Activated CD4-positive, alpha-beta T cell treated with anti-CD3 and anti-CD28 coated beads, Interleukin-2, Interleukin-6, amounts not matched to agents 100 ng/mL and 50 ng/mL, durations not matched to agents 16 hours and 8 hours (primary cell): ENCODE measurements at regions not wholly inside any gene's neighbourhood (a gene's known extent, or its start where the extent isn't known, plus 50 kb on each side); places are given as distances from the start of the nearest gene placed in this dataset.
A peak's percentile ranks its signal among the peaks of the same experiment; 100 is the strongest.

ENCODE experiments used
- DNase-seq: peaks from one replicate; pipeline ENCODE4 v3.0.0-alpha.2; 2020

DNA sequence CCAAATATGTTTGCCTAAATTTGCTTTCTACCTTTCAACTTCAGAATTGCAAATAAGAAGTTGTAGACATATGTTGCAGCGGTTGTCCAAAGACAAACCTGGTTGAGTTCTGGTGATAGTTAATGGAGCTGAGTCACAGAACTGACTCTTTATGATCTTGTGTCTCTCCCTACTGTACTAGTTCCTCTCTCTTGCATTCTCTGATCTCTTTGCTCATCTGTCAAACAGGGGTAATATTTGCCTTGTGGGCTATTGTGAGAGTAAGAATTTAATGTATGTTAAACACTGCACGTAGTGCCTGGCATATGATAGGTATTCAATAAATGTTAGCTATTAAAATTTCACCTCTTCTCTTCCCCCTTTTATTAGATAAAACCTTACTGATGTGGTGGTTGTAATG is 283.5 kb upstream of the RGS6 start:
- DNase-seq, result no peak

DNA sequence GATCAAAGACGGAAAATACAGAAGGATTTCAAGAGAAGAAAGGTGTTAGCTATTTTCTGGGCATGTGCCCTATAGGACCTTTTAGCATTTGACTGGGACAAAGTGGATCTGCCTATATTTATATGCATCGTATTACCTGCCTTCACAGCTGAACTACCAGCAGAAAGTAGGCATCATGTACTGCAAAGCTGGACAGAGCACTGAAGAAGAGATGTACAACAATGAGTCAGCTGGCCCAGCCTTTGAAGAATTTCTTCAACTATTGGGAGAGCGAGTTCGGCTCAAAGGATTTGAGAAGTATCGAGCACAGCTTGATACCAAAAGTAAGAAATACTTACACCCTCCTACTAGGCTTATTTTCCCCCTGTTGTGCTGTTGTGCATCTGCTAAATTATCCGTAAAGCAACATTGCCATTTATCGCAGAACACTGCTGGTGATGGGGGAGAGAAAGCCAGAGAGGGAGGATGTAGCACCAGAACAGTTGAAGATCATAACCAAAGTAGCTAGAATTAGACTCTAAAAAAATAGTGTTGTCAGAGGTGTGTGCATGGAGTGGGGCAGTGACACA is 282.0 kb upstream of the RGS6 start:
- no peak for DNase-seq

DNA sequence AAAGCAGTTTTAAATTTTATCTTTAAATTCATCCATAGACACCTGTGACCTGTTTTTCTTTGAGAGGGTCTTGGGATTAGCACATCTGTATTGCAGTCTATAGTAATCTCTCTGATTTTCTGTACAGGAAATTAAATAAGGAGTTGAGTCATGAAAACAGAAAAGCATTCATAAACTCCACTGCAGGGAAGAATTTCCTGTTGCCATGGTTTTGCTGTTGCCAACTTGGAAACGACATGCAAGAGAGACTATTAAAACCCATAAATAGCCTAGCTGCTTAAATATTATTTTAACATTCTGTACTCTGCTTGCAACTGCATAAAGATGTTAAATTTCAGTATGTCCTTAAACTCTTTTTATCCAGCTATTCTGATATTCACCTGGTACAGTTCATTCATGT is 281.0 kb upstream of the RGS6 start:
- no peak for DNase-seq

DNA sequence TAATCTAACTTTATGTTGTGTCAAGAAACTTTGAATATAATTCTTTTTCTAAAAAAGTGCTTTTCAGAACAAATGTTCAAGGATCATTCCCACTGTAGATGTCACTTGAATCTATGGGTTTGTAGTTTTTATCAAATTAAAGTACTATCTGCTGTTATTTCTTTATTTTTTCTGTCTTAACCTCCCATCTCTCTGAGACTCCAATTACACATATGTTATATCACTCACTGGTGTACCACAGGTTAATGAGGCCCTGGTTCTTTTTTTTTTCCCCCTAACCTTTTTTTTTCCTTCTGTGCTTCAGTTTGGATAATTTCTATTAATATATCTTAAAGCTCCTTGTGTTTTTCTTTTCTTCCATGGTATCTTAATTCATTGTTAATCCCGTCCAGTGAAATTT is 279.9 kb upstream of the RGS6 start:
- DNase-seq, result no peak

DNA sequence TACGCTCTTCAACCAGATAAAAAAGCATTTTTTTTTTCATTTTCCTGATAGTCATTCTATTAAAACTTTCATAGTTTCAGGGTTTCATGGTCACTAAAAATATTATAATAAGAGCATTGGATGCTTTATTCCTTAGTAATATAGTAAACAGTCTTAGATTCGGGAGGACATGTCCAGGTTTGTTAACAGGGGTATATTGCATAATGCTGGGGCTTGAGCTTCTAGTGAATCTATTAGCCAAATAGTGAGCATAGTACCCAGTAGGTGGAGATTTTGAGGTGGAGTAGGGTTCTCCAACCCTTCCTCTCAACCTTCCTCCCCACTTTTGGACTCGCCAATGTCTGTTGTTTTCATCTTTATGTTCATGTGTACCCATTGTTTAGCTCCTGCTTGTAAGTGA is 277.4 kb upstream of the RGS6 start:
- DNase-seq, result no peak

DNA sequence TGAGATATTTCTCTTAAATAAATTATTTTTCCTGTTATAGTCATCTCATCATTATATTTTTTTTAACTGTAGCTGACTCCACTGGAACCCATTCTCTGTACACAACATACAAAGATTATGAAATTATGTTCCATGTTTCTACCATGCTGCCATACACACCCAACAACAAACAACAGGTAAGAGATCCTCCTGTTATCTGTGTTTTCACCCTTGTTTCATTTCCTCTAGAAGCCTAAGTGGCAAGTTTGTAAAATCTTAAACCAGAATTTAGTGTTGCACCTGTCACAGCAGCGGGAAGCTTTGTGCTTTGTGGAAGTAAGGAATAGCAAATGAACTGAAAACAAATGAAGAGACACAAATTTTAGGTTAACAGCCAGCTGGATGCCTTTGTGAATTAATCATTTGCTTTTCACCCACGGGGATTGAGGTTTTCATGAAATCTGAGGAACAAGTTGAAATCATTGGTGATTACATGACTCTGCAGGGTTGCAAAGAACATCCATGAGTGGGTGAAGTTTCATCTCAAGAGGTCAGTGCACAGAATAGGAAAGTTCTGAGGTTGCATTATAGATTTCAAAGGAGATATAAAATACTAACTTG is 273.9 kb upstream of the RGS6 start:
- DNase-seq, result peak; percentile 4

DNA sequence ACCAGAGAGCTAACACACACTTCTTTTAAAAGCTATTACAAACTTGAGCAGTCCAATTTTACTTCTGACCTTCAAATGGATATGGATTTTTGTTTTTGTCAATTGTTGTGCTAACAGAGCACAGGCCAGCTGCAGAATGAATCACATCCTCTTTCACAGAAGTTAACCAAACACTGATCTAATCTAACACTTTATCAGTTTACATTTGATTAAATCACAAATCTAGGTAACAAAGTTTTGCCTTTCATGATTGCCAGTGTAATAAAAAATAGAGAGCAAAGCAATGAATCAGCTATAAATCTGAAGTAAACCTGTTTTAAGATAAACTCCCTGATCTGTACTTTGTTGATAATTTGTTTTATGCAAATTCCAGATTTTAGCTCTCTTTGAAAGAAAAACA is 273.1 kb upstream of the RGS6 start:
- DNase-seq, result peak; percentile 26

DNA sequence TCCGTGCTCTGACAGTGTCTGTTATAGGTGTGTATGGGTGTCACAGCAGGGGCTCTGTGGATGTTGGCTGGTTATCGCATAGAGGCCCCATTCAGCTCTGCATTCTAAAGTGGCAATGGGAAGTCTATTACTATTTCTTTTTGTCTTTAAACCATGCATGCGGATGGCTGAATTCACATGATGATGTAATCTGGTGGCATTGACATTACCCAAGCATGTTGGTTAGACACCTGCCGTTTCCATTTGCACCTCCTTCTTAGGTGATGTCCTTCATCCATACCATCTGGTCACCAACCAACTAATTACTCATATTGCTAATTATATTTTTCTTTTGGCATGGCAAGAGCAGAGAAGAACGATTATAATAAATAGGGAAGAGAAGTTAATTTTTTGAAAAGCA is 270.8 kb upstream of the RGS6 start:
- no peak for DNase-seq

DNA sequence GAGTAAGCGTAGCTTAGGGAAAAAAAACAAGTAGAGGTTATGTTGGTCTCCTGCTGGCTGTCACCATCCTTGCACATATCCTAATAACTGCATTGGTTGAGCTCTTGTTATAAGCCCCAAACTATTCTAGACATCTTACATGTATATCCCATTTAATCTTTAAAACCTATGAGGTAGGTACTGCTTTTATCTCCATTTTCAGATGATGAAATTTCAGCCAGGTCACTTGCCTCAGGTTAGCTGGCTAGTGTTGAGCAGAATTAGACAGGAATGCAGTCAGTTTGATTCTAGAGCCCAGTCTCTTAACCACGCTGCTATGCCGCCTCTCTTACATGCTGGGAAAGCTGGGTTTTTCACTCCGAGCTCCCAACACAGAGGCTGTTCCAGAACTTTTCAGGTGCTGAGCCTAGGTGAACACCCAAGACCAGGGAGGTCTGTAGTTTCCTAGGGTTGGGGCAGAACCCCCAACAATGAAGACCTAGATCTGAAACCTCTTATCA is 269.9 kb upstream of the RGS6 start:
- DNase-seq, result no peak

DNA sequence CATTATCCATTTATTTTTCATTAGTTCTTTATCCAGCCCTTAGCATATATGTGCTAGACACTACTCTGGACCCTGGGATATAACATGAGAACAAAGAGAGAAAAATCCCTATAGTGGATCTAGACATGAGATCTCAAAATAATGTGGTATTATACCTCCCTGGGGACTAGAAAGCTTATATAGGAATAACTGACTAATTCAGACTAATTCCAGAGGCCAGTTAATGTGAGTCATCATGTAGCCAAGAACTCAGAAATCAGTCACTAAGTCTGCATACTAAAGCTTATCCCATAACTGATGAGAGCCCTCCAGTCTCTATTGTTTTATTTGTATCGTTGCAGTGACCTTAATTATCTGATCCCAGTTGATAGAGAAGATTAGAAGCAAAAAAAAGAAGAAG is 267.1 kb upstream of the RGS6 start:
- no peak for DNase-seq

DNA sequence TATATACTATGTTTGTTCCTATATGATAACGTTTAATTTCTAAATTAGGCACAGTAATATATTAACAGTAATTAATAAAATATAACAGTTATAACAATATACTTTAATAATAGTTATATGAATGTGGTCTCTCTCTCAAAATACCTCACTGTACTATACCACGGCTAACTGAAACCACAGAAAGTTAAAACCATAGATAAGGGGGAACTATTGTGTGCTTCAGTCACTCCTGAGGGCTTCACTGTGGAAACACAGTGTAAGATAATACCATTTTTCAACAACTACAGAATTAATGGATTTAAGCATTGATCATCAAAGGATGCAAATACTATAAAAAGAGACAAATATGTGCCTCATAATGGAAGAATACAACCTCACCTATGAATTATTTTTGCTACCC is 266.4 kb upstream of the RGS6 start:
- no peak for DNase-seq

DNA sequence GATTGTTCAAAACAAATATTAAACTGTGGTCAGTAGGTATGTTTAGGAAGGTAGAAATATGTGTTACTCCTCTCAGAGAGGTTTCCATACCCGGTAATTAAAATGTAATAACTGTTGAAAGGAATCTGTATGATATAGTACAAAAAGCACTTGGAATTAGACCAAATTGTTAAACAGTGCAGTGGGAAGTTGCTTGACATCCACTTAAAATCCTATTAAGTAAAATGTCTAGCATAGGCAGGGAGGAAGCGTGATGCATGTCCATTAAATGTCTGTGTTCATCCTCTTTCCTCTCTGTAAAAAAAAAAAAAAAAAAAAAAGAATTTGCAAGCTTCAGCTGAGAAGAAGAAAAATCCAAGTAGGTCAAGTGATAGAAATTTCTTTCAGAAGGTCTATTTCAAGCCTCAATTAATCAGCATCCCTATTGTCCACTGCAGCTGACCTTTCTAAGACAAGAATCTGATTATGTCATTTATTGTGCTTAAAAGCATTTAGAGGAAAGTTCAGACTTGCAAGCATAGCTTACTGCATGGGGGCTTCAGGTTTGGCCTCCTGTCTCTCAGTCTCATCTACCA is 265.6 kb upstream of the RGS6 start:
- DNase-seq, result no peak

DNA sequence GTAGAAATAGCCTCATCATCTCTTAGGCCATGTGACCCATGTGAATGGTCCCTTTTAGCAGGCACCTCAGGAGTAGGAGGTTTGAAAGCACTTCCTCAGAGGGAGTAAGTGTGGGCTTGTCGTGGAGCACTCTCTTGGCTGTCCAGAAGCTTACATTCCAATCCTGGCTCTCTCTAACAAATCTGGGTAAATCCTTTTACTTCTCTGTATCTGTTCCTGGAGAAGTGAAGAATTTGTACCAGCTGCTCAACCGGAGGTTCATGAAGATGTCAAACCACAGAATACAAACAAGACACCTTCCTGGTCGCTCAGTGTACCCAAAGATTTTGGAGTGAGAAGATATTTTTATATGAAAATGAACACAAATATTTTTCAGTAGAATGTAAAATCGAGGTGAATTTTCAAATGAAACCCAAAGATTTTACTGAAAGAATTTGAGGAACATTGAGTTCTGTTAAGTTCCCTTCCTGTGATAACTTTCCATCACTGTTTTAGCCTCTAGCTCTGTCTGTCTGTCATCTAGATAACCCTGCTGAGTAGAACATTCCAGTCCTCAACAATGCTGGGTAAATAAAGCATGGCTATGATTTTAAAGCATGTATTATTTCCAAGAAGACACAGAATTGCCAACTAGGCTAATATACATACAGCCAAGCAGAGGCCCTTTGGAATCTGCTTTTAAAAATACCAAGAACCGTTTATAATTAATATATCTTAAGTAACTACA is 263.9 kb upstream of the RGS6 start:
- no peak for DNase-seq

DNA sequence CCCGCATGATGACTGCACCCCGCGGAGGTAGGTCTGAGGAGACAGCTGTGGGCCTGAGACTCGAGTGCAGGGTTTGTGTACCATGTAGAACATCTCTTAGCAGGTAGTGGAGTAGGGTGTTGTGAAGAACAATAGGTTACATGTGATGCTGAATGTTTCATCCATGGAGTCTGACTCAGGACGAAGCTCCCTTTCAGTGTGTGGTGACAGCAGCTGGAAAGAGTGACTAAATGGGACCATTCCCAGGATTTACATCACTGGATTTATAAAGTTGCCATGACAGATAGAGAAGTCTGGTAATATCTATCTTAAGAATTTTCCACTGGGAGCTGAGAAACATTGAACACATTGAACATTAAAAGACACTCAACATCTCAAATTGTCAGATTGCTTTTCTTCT is 259.6 kb upstream of the RGS6 start:
- no peak for DNase-seq

DNA sequence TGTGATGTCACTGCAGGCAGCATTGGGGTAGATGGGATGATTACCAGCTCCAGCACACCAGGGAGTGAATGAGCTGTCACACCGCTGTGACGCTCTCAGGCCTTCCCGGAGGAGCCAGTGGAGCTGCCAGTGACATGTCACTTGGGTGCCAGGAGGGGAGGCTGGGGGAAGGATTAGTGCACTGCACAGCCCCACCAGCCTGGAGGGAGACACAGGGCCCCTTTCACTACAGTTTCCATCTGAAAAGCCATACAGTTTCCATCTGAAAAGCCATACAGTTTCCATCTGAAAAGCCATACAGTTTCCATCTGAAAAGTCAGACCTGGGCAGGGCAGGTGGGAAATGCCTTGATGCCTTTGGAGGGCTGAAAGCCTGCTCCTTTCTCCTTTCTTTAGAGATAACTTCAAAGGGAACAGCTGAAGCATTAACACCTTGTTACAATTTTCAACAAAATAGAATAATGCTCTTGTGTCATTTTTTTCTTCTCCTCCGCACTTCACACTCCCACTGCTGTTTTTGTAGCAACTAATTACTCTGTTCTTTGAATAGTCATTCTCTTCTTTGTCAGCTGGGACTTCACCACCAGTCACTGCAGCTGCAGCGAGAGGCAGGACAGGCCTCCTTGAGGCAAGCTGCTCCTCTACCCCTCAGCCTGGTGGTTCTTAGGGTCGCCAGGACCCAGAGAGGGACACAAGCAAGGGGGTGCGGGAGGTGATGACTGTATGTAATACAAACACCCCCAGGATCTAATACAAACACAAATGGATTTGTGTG is 256.9 kb upstream of the RGS6 start:
- DNase-seq, result no peak

DNA sequence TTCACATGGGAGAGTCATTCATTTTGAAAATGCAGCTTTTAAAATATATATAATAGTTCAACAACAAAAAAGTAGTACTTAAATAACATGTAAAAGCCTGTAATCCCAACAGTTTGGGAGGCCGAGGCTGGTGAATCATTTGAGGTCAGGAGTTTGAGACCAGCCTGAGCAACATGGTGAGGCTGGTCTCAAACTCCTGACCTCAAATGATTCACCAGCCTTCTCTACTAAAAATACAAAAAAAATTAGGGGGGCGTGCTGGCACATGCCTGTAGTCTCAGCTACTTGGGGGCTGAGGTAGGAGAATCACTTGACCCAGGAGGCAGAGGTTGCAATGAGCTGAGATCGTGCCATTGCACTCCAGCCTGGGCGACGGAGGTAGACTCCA is 256.3 kb upstream of the RGS6 start:
- no peak for DNase-seq

DNA sequence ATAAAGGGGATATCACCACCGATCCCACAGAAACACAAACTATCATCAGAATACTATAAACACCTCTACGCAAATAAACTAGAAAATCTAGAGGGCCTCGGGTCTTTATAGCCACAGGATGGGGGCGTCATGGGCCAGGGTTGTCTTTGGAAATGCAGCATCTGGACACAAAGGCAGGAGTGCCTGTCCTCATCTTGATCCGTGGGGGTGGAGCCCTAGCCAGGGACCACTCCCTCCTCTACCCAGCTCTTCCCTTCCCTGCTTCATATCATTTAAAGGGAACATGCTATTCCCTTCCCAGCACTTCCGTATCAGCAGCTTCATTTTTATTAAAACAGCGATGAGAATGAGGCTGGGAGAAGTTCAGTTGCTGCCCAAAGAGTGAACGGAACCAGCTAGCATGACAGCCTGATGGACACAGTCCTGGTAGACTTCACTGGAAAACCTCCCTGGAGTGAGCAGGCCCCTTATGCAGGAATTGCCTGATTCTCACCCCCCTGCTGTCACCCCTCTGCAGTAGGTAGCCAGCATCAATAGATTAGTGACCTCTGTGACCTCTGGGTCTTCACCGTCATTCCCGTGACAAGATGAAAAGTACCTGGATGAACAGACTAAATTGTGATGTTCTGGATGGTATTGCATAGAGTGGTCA is 251.4 kb upstream of the RGS6 start:
- DNase-seq, result no peak

DNA sequence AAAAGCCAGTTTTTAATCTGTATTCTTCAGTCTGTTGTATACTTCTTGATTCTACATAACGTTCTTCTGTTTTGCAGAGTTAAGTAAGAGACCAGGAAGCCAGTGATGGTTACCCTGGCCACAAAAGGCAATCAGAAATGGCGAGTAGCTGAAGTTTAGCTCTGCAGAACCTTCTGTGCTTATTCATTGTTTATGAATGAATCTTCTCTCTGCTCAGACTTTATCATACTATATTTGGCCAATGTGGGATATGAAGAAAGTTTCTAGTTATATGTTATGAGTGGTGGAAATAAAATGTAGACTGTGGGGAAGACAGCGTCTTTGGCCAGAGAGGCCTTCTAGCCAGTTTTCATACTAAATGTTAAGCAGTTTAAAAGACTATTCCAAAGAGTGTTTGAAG is 249.9 kb upstream of the RGS6 start:
- DNase-seq, result no peak

DNA sequence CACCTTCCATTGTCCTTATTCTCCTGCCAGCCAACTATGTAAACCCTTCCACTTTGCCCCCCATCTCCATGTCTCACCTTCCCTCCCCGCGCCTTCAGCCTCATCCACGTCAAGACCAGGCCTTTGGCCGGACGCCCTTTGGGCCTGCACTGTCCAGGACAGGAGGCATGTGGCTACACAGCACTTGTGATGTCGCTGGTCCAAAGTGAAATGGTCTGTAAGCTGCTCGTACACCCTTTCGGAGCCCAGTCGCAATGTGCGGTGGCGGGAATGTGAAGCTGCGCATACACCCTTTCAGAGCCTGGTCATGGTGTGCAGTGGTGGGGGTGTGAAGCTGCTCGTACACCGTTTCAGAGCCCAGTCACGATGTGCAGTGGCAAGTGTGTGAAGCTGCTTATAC is 247.9 kb upstream of the RGS6 start:
- no peak for DNase-seq

DNA sequence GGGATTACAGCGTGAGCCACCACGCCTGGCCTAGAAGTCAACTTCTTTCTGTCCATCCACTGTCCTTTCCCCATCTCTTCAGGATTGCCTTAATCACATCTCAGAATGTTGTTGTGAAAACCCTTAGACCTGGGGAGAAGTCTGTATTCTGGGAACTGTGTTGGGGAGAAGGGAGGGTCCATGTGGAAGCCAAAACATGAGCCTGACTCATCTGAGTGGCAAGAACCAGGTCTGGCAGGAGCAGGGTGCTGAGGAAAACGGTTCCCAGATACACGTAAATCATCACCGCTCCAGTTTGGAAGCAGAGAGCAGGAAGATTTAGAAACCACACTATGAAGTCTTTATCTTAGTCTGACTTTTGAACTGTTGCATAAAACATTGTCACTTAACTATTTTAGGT is 245.6 kb upstream of the RGS6 start:
- DNase-seq, result no peak

DNA sequence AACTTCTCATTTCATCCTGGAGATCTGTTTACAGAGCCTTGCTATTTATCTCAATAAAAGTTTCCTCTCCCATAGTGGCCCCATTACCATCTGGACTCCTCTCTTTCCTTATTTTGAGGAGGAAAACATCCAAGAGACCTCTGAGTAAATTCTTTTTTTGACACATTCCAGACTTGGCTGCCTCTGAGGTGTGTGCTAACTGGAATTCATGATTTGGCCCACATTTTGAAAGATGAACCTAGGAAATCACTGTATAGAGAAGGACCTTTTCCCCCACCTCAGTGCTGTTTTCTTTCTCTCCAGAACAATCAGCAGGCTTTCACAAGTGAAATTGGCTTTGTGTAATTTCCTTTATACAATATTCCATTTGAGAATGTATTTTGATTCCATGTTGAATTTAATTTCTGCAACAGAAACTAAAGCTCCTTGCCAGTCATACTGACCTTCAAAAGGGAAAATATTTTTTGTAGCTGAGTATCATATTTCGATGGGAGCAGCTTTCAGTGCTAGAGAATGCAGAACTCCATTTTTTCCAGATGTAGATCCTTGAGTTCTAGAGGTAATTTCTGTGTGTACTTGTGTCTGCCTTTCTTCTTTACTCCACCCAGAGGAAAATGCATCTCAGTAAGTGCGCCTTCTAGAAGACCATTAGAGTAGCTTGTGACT is 244.9 kb upstream of the RGS6 start:
- no peak for DNase-seq

DNA sequence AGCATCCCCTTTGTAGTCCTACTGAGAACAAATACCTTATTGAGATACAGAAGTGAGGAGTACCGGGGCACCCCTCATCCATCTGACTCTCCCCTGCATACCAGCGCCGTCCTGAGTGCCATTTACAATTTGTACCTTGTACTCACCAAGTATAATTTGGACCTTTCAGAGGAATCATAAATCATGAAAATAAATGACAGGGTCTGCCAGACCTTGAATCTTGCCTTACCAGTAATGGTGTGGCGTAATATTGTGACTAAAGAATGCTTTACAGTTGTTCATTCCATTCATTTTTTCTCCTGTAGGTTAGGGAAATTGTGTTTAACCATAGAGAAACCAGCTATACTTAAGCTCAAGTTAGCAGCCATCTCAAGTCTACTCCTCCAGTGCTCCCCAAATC is 243.7 kb upstream of the RGS6 start:
- no peak for DNase-seq
